ENCODE measurements at regions not wholly inside any gene's neighbourhood (a gene's known extent, or its start where the extent isn't known, plus 50 kb on each side); places are given as distances from the start of the nearest gene placed in this dataset.

DNA sequence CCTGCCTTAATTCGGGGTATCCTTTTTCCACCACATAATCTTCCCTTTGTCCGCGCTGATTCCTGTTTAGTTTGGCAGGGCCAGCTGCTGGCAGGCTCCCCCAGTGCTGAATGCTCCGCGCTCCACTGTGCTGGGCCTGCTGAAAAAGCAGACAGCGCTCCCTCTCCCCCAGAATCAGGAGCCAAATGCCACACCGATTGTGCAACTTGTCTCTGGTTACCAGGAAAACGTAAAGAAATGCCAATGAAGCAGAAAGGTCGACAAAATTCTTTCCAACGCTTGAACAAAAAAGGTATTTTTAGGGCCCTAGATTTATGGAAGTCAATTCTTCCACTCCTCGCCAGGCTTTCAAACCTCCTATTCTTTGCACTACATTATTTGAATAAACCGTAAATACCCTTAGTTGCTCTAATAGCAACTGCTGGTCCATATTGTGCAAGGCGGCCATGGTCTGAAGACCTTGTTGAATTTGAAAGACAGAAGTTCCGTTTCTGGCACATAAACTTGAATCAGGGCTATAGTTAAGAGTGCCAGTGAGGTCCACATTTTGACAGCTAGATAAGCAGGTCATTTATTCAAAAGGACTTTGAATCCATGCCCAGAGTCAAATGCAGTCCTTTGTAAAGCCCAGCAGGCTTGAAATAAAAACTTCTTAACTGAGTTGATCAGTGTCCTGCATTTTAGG, 206.7 kb upstream of the RFC3 start:
- H3K4me3 Mint-ChIP-seq = no peak overlapping the region
- no peak overlapping the region for H3K27ac Mint-ChIP-seq
- H3K36me3 Mint-ChIP-seq = no peaks in the 10 kb centered on the region
- H3K4me1 Mint-ChIP-seq = no peaks in the 10 kb centered on the region
- no peak for ATAC-seq
- H3K27me3 Mint-ChIP-seq = peaks cover 10% of the 10 kb centered on the region
- no peaks in the 10 kb centered on the region for H3K9me3 Mint-ChIP-seq

DNA sequence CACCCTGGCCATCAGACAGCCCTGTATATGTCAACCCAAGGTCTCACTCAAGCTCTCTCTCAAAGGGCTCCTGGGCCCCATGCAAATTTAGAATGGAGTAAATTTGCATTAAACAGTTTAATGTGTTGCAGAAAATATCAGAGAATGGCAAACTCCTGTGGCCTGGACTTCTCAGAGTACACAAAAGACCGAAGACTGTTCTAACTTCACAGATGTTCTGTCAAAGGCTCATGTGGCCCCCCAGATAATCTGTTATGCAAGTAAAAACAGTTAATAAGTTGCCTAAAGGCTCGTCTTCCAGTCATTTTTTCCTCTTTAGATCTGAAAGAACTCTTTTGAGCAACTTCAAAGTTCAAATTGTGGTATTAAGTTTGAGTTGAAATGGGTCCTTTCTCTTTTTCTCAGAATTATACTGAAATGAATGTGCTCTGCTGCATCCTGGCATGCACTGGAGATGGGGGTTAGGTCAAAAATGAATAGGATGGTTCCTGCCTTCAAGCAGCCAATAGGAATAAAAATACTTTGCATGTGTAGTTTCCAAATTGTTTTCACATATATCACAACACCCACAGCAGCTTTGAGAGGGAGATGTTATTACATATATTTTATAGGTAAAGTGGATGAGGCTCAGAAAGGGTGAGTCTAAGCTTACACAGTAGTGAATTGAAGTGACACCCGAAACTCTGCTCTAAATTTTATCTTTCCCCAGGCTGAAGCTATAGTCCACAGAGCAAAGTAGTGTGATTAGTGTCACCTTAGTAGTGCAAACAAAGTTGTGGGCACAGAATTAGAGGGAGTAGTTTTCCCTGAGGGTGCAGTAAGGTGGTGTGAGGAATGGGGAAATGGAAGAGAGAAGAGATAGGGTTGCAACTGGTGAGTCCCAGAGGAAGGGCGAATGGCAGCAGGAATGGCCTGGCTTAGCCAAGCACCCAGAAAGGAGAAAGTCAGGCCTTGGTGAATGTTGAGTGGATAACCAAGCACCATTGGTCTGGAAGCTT, 205.0 kb upstream of the RFC3 start:
- no peaks in the 10 kb centered on the region for H3K9me3 Mint-ChIP-seq
- H3K27ac Mint-ChIP-seq = no peak overlapping the region
- ATAC-seq = peak; percentile 51
- peaks cover 10% of the 10 kb centered on the region for H3K27me3 Mint-ChIP-seq
- H3K4me1 Mint-ChIP-seq = no peaks in the 10 kb centered on the region
- H3K4me3 Mint-ChIP-seq = no peak overlapping the region
- H3K36me3 Mint-ChIP-seq = no peaks in the 10 kb centered on the region

GRCh38 chr13:33615436-33615835, 202.5 kb upstream of the RFC3 start:
- Mint-ChIP-seq H3K9me3 (no peaks in the 10 kb centered on the region), H3K36me3 (no peaks in the 10 kb centered on the region)

DNA sequence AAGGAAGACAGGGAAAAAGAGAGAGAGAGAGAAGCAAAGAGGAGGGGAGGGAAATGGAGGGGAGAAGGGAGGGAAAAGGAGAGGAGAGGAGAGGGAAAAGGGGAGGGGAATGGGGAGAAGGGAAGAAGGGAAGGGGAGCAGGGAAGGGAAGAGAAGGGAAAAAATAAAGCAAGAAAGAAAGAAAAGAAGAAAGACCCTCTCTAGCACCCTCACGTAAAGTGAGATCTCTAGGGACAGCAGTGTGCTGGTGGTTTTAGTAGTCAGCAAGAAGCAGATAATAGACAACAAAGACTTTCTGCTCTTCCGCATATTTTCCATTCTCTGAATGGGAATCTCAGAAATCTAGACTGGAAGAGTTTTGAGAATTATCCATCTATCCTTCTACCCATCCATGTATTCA, 201.8 kb upstream of the RFC3 start:
- peaks cover 10% of the 10 kb centered on the region for H3K27me3 Mint-ChIP-seq

More at GRCh38 chr13:33615436-33615835, 202.5 kb upstream of the RFC3 start:
- no peak for ATAC-seq
- Mint-ChIP-seq H3K27ac (no peak overlapping the region), H3K27me3 (peaks cover 10% of the 10 kb centered on the region), H3K4me3 (no peak overlapping the region), H3K4me1 (no peaks in the 10 kb centered on the region)

DNA sequence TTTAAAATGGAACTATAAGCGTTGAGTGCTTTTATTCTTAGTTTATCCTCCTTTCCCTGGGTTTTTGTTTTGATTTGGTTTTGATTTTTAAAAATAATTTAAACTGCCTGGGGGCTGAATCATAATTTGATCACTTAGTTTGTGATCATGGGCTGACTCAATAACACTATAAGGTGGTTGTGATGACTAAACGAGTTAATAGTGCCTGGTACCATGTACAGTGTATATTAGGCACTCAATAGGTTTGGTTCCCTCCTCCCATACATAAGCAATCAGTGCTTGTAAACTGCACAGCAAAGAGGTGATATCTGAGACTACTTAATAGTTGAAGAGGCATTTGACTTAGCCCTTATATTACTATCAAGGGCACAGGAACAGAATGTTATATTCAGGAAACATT, 200.9 kb upstream of the RFC3 start:
- no peak for ATAC-seq
- H3K36me3 Mint-ChIP-seq = no peaks in the 10 kb centered on the region
- no peaks in the 10 kb centered on the region for H3K4me1 Mint-ChIP-seq
- no peak overlapping the region for H3K27ac Mint-ChIP-seq
- peaks cover 10% of the 10 kb centered on the region for H3K27me3 Mint-ChIP-seq
- H3K4me3 Mint-ChIP-seq = no peak overlapping the region
- no peaks in the 10 kb centered on the region for H3K9me3 Mint-ChIP-seq

More for the DNA sequence above, 201.8 kb upstream of the RFC3 start:
- ATAC-seq = no peak
- Mint-ChIP-seq H3K27ac (no peak overlapping the region), H3K9me3 (no peaks in the 10 kb centered on the region), H3K36me3 (no peaks in the 10 kb centered on the region), H3K4me1 (no peaks in the 10 kb centered on the region), H3K4me3 (no peak overlapping the region)

- no peak for ATAC-seq
- no peaks in the 10 kb centered on the region for H3K4me1 Mint-ChIP-seq
- no peak overlapping the region for H3K4me3 Mint-ChIP-seq
- no peaks in the 10 kb centered on the region for H3K9me3 Mint-ChIP-seq
- H3K27me3 Mint-ChIP-seq = no peaks in the 10 kb centered on the region
- no peaks in the 10 kb centered on the region for H3K36me3 Mint-ChIP-seq
- H3K27ac Mint-ChIP-seq = no peak overlapping the region
Observed at GRCh38 chr13:33624253-33624652, 193.7 kb upstream of the RFC3 start.

- ATAC-seq = no peak
- H3K27ac Mint-ChIP-seq = no peak overlapping the region
- H3K4me1 Mint-ChIP-seq = no peaks in the 10 kb centered on the region
- H3K27me3 Mint-ChIP-seq = no peaks in the 10 kb centered on the region
- no peaks in the 10 kb centered on the region for H3K36me3 Mint-ChIP-seq
- H3K9me3 Mint-ChIP-seq = no peaks in the 10 kb centered on the region
- no peak overlapping the region for H3K4me3 Mint-ChIP-seq
Observed at GRCh38 chr13:33624740-33625139, 193.2 kb upstream of the RFC3 start.

DNA sequence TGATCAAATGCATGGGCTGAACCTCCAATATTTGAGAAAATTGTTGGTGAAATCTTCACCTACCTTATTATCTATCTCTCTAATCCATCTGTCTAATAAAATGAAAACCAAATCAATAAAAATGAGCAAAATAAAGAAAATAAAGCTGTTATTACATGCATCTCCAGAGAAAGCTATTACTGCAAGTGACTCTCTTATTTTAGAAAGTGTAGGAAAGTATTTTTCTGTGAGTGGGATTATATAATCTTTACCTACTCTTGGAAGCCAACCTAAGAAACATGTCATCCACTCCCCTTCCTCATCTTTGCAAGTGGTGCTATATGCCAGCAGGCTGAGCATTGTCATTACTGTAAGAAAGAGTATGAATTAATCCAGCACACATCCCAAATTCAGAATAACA, 191.5 kb upstream of the RFC3 start:
- no peaks in the 10 kb centered on the region for H3K9me3 Mint-ChIP-seq
- ATAC-seq = no peak
- no peak overlapping the region for H3K4me3 Mint-ChIP-seq
- no peaks in the 10 kb centered on the region for H3K4me1 Mint-ChIP-seq
- no peaks in the 10 kb centered on the region for H3K27me3 Mint-ChIP-seq
- no peaks in the 10 kb centered on the region for H3K36me3 Mint-ChIP-seq
- H3K27ac Mint-ChIP-seq = no peak overlapping the region

DNA sequence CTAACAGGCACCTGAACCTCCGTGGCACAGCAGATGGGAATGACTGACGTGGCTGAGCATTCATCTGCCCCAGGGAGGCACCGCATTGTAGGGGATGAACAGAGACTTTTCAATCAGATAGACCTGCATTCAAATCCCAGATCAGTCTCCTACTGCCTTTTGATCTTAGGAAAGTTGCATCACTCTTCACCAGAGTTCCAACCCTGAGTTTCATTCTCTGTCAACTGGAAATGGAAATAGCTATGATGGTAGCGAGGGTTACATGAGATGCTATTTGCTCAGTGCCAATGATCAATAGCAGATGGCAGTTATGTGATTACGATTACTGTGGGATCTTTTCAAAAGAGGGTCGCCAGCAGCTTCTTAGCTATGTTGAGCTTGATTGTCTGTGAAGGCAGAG, 189.3 kb upstream of the RFC3 start:
- Mint-ChIP-seq H3K27ac (no peak overlapping the region), H3K27me3 (no peaks in the 10 kb centered on the region), H3K36me3 (no peaks in the 10 kb centered on the region), H3K4me3 (no peak overlapping the region), H3K9me3 (no peaks in the 10 kb centered on the region), H3K4me1 (no peaks in the 10 kb centered on the region)
- no peak for ATAC-seq

GRCh38 chr13:33629605-33630360, 188.2 kb upstream of the RFC3 start:
- no peak overlapping the region for H3K27ac Mint-ChIP-seq

DNA sequence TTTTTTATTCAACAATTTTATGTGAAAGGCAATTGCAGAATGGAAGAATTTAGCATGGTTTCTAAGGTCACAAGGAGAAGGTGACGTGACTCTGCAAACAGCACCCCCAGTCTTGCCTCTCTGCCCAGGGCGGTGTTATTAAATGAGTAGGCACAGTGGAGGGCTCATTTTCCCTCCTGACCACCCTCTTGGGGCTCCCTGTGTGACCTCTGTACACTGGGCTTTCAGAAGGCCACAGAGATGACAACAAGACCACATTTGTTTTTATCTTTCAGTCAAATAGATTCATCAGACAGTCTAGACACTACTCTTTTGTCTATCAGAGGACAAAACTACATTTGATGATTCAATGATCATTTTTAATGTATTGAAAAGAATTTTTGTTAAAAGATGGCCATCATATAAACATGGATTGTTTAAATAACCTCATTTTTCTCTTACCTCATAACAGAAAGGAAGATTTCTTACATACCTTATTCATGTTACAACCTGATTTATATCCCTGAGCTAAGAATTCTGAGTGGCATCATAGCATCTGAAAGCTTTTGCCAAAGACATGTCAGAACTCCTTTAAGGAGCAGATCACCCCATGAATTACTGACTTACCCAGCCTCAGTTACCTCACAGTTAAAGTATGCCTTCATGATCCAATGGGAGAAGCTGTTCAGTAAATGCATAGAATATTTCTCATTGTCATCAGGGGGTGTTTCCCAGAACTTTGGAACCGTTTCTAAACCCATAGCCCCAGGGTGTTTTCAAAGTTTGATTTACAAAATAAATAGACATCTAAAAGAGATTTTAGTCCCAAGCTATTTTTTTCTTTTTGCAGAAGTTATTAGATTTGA, 184.0 kb upstream of the RFC3 start:
- Mint-ChIP-seq H3K4me3 (no peak overlapping the region), H3K36me3 (no peaks in the 10 kb centered on the region), H3K27me3 (no peaks in the 10 kb centered on the region), H3K27ac (no peak overlapping the region), H3K9me3 (no peaks in the 10 kb centered on the region), H3K4me1 (peaks cover 12% of the 10 kb centered on the region)
- no peak for ATAC-seq

More at GRCh38 chr13:33629605-33630360, 188.2 kb upstream of the RFC3 start:
- Mint-ChIP-seq H3K4me3 (no peak overlapping the region), H3K9me3 (no peaks in the 10 kb centered on the region), H3K27me3 (no peaks in the 10 kb centered on the region), H3K4me1 (no peaks in the 10 kb centered on the region), H3K36me3 (no peaks in the 10 kb centered on the region)
- no peak for ATAC-seq

DNA sequence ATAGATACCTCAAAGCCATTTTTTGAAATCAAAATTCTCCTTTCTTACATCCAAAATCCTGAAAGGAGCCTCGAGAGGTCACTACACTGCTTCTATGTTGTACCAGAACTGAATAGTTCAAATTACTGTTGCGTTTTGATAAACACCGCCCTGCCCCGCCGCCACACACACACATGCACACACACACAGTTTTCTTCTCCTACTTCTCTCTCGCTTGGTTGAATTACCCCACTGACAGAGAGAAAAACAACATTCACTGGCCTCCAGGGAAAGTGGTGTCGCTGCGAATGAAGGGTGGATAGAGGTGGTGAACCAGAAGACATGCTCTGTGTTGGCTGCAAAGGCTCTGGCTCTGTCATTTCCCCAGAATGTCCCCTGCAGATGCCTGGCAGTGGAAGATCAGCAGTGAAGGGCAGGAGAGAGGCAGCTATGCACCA, 183.4 kb upstream of the RFC3 start:
- no peaks in the 10 kb centered on the region for H3K36me3 Mint-ChIP-seq
- no peak for ATAC-seq
- H3K4me1 Mint-ChIP-seq = peaks cover 18% of the 10 kb centered on the region
- H3K9me3 Mint-ChIP-seq = no peaks in the 10 kb centered on the region
- no peak overlapping the region for H3K4me3 Mint-ChIP-seq
- no peaks in the 10 kb centered on the region for H3K27me3 Mint-ChIP-seq
- no peak overlapping the region for H3K27ac Mint-ChIP-seq

- no peaks in the 10 kb centered on the region for H3K36me3 Mint-ChIP-seq
- no peak overlapping the region for H3K27ac Mint-ChIP-seq
- no peaks in the 10 kb centered on the region for H3K9me3 Mint-ChIP-seq
- peaks cover 30% of the 10 kb centered on the region for H3K4me1 Mint-ChIP-seq
- H3K27me3 Mint-ChIP-seq = no peaks in the 10 kb centered on the region
- ATAC-seq = no peak
- no peak overlapping the region for H3K4me3 Mint-ChIP-seq
Observed at GRCh38 chr13:33636243-33636642, 181.7 kb upstream of the RFC3 start.

DNA sequence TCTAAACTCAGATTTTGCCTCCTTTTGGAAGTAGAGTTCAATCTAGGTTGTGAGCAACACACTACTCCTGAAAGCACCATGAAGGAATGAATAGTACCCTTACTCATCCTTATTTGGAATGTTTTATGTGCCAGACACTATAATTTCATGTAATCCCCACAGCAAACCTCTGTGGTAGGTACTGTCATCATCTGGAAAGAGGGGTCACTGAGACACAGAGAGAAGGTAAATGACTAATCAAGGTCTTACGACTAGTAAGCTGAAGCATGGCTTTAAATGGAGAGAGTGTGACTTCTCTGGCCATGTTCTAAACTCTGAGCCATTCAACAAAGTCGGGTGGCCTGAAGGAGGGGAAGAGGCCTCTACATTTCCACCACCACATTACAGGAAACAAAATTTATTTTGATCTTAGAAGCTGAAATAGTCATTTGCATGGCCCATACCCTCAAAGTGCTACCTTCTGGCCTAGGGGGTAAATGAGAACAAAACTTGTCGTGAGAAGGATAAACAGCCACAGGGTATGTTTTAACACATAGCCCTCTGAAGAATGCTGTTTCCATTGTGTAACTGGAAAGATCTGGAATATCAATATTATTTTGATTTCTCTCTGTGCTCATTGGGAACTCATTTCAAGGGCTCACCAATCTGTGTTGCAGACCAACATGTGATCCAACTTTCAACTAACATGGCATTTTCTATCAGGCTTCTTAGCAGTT, 180.8 kb upstream of the RFC3 start:
- ATAC-seq = no peak
- no peaks in the 10 kb centered on the region for H3K9me3 Mint-ChIP-seq
- no peaks in the 10 kb centered on the region for H3K36me3 Mint-ChIP-seq
- no peaks in the 10 kb centered on the region for H3K27me3 Mint-ChIP-seq
- H3K4me1 Mint-ChIP-seq = peaks cover 30% of the 10 kb centered on the region
- H3K27ac Mint-ChIP-seq = no peak overlapping the region
- no peak overlapping the region for H3K4me3 Mint-ChIP-seq

Measured in stimulated activated memory B cell treated with anti-CD40 and anti-IgM and Interleukin-4, amounts not matched to agents 10 μg/mL and 1 μg/mL and 100 μg/mL, for 72 hours (primary cell).